ENCODE measurements at regions not wholly inside any gene's neighbourhood (a gene's known extent, or its start where the extent isn't known, plus 50 kb on each side); places are given as distances from the start of the nearest gene placed in this dataset.

GRCh38 chr3:22916933-22917332, 286.2 kb upstream of the UBE2E2 start:
- Histone ChIP-seq H3K27me3 (ENCODE audit: control insufficient read depth in 1 of 2, insufficient read depth in 2 of 2, low read length in 1 of 2) (no peaks in the 10 kb centered on the region), H3K4me1 (ENCODE audit: control insufficient read depth in 1 of 2, insufficient read depth in 2 of 2, low read length in 2 of 2) (no peaks in the 10 kb centered on the region), H3K27ac (ENCODE audit: low read depth in 1 of 2, low read length in 2 of 2) (no peak overlapping the region), H3K4me3 (ENCODE audit: low read length in 2 of 2) (no peak overlapping the region), H3K9me3 (ENCODE audit: control insufficient read depth, low read length) (no peaks in the 10 kb centered on the region), H3K36me3 (ENCODE audit: control insufficient read depth in 1 of 2, insufficient read depth in 2 of 2, low read length in 1 of 2) (no peaks in the 10 kb centered on the region)
- intact Hi-C loops (cut with DNase I), result no loop called here
- ATAC-seq (ENCODE audit: low FRiP score) (no peak), DNase-seq (no peak)
- WGBS, 2 donors, result 40 to 54% methylated on average over 2 of the region's 2 CpGs

DNA sequence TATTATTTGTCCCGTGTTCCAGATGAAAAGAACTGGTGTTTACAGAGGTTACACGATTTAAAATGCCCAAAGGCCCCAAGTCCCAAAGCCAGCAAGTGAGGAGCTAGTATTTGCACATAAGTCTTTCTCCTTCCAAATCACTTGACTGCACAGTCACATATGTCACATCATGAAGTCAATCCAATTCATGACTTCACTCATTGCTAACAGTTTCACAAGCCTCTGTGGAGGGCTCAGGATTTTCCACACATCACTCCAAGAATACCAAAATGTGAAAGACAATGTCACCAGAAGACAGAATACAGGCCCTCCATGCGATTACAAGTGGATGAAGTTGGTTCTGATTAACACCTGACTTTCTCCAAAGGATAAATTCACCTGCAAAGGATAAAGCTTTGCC, 283.1 kb upstream of the UBE2E2 start:
- H3K36me3 ChIP-seq (ENCODE audit: control insufficient read depth in 1 of 2, insufficient read depth in 2 of 2, low read length in 1 of 2), result no peaks in the 10 kb centered on the region
- no peaks in the 10 kb centered on the region for H3K9me3 ChIP-seq (ENCODE audit: control insufficient read depth, low read length)
- 53 to 54% methylated on average over 3 of the region's 3 CpGs for WGBS, 2 donors
- ATAC-seq (ENCODE audit: low FRiP score), result no peak
- intact Hi-C loops (cut with DNase I), result no loop called here
- no peaks in the 10 kb centered on the region for H3K4me1 ChIP-seq (ENCODE audit: control insufficient read depth in 1 of 2, insufficient read depth in 2 of 2, low read length in 2 of 2)
- DNase-seq, result no peak
- H3K27me3 ChIP-seq (ENCODE audit: control insufficient read depth in 1 of 2, insufficient read depth in 2 of 2, low read length in 1 of 2), result no peaks in the 10 kb centered on the region
- H3K27ac ChIP-seq (ENCODE audit: low read depth in 1 of 2, low read length in 2 of 2), result no peak overlapping the region
- no peak overlapping the region for H3K4me3 ChIP-seq (ENCODE audit: low read length in 2 of 2)

GRCh38 chr3:22922317-22922716, 280.8 kb upstream of the UBE2E2 start:
- no peaks in the 10 kb centered on the region for H3K9me3 ChIP-seq (ENCODE audit: control insufficient read depth, low read length)
- 50 to 60% methylated on average over 3 of the region's 3 CpGs for WGBS, 2 donors
- H3K27me3 ChIP-seq (ENCODE audit: control insufficient read depth in 1 of 2, insufficient read depth in 2 of 2, low read length in 1 of 2), result no peaks in the 10 kb centered on the region
- H3K4me1 ChIP-seq (ENCODE audit: control insufficient read depth in 1 of 2, insufficient read depth in 2 of 2, low read length in 2 of 2), result no peaks in the 10 kb centered on the region
- H3K4me3 ChIP-seq (ENCODE audit: low read length in 2 of 2), result no peak overlapping the region
- H3K36me3 ChIP-seq (ENCODE audit: control insufficient read depth in 1 of 2, insufficient read depth in 2 of 2, low read length in 1 of 2), result no peaks in the 10 kb centered on the region
- intact Hi-C loops (cut with DNase I), result no loop called here
- no peak overlapping the region for H3K27ac ChIP-seq (ENCODE audit: low read depth in 1 of 2, low read length in 2 of 2)
- ATAC-seq (ENCODE audit: low FRiP score) (no peak), DNase-seq (no peak)

DNA sequence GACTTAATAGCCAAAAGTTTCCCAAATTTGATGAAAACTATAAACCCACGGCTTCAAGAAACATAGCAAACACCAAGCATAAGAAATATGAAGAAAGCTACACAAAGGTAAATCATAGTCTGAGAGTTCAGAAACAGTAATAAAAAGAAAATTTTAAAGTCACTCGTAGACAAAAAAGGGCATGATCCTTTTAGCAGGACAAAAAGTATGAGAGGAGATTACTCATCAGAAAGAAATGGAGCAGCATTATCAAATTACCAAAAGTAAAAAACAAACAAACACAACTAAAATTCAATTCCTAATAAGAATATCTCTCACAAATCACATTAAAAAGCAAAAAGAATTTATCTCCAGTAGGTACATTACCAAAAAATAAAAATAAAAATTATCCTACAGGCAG, 279.4 kb upstream of the UBE2E2 start:
- 74 to 77% methylated on average over 2 of the region's 2 CpGs for WGBS, 2 donors
- intact Hi-C loops (cut with DNase I), result no loop called here
- no peak overlapping the region for H3K4me3 ChIP-seq (ENCODE audit: low read length in 2 of 2)
- H3K4me1 ChIP-seq (ENCODE audit: control insufficient read depth in 1 of 2, insufficient read depth in 2 of 2, low read length in 2 of 2), result no peaks in the 10 kb centered on the region
- ATAC-seq (ENCODE audit: low FRiP score), result no peak
- DNase-seq, result no peak
- no peaks in the 10 kb centered on the region for H3K9me3 ChIP-seq (ENCODE audit: control insufficient read depth, low read length)
- H3K36me3 ChIP-seq (ENCODE audit: control insufficient read depth in 1 of 2, insufficient read depth in 2 of 2, low read length in 1 of 2), result no peaks in the 10 kb centered on the region
- no peaks in the 10 kb centered on the region for H3K27me3 ChIP-seq (ENCODE audit: control insufficient read depth in 1 of 2, insufficient read depth in 2 of 2, low read length in 1 of 2)
- no peak overlapping the region for H3K27ac ChIP-seq (ENCODE audit: low read depth in 1 of 2, low read length in 2 of 2)

DNA sequence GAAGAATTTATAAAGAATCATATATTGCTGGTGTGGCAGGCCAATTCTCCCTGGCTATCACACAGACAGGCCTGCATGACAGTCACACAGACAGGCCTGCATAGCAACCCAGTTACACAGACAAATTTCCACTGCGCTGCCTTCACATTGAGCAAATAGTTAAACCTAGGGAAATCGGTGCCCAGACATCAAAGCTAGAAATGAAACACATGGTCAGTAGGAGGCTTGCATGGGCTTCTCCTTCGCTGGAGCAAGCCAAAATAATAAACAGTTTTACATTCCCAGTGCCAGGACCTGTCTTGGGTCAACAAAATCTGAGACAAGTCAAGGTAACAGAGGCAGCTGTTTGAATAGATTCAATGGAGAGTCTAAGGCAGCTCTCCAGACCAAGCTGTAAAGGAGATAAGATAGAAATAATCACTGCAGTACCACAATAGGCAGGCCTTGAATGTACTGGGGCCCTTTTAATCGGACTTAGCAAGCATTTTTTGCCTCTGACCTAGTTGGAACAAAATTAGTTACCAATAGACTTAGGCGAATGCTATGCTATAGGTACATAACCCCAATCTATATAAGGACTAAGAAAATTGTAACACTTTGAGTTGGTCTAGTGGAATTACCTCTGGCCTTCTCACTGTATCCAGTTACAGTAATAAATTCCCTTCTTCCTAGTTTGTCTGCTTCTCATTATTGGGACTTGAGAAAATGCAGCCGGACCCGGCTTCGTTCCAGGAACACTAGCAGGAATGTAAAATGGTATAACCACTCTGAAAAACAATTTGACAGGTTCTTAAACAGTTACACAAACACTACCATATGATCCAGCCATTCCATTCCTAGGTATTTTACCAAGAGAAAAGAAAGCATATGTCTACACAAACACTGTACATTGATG, 274.7 kb upstream of the UBE2E2 start:
- H3K9me3 ChIP-seq (ENCODE audit: control insufficient read depth, low read length), result no peaks in the 10 kb centered on the region
- H3K4me1 ChIP-seq (ENCODE audit: control insufficient read depth in 1 of 2, insufficient read depth in 2 of 2, low read length in 2 of 2), result no peaks in the 10 kb centered on the region
- intact Hi-C loops (cut with DNase I), result no loop called here
- H3K27ac ChIP-seq (ENCODE audit: low read depth in 1 of 2, low read length in 2 of 2), result no peak overlapping the region
- no peak overlapping the region for H3K4me3 ChIP-seq (ENCODE audit: low read length in 2 of 2)
- no peak for ATAC-seq (ENCODE audit: low FRiP score)
- 55 to 62% methylated on average over 8 of the region's 8 CpGs for WGBS, 2 donors
- no peaks in the 10 kb centered on the region for H3K27me3 ChIP-seq (ENCODE audit: control insufficient read depth in 1 of 2, insufficient read depth in 2 of 2, low read length in 1 of 2)
- no peak for DNase-seq
- H3K36me3 ChIP-seq (ENCODE audit: control insufficient read depth in 1 of 2, insufficient read depth in 2 of 2, low read length in 1 of 2), result no peaks in the 10 kb centered on the region

GRCh38 chr3:22933051-22933840, 269.9 kb upstream of the UBE2E2 start:
- Histone ChIP-seq H3K4me1 (ENCODE audit: control insufficient read depth in 1 of 2, insufficient read depth in 2 of 2, low read length in 2 of 2) (no peaks in the 10 kb centered on the region), H3K27me3 (ENCODE audit: control insufficient read depth in 1 of 2, insufficient read depth in 2 of 2, low read length in 1 of 2) (no peaks in the 10 kb centered on the region), H3K9me3 (ENCODE audit: control insufficient read depth, low read length) (no peaks in the 10 kb centered on the region), H3K4me3 (ENCODE audit: low read length in 2 of 2) (no peak overlapping the region), H3K36me3 (ENCODE audit: control insufficient read depth in 1 of 2, insufficient read depth in 2 of 2, low read length in 1 of 2) (no peaks in the 10 kb centered on the region), H3K27ac (ENCODE audit: low read depth in 1 of 2, low read length in 2 of 2) (no peak overlapping the region)
- intact Hi-C loops (cut with DNase I), result no loop called here
- DNase-seq (no peak), ATAC-seq (ENCODE audit: low FRiP score) (no peak)
- WGBS, 2 donors, result 73 to 78% methylated on average over 5 of the region's 5 CpGs

GRCh38 chr3:22933841-22934116, 269.3 kb upstream of the UBE2E2 start:
- intact Hi-C loops (cut with DNase I), result no loop called here
- no peak for ATAC-seq (ENCODE audit: low FRiP score)
- DNase-seq, result no peak
- Histone ChIP-seq H3K9me3 (ENCODE audit: control insufficient read depth, low read length) (no peaks in the 10 kb centered on the region), H3K4me1 (ENCODE audit: control insufficient read depth in 1 of 2, insufficient read depth in 2 of 2, low read length in 2 of 2) (no peaks in the 10 kb centered on the region), H3K27me3 (ENCODE audit: control insufficient read depth in 1 of 2, insufficient read depth in 2 of 2, low read length in 1 of 2) (no peaks in the 10 kb centered on the region), H3K4me3 (ENCODE audit: low read length in 2 of 2) (no peak overlapping the region), H3K36me3 (ENCODE audit: control insufficient read depth in 1 of 2, insufficient read depth in 2 of 2, low read length in 1 of 2) (no peaks in the 10 kb centered on the region), H3K27ac (ENCODE audit: low read depth in 1 of 2, low read length in 2 of 2) (no peak overlapping the region)

DNA sequence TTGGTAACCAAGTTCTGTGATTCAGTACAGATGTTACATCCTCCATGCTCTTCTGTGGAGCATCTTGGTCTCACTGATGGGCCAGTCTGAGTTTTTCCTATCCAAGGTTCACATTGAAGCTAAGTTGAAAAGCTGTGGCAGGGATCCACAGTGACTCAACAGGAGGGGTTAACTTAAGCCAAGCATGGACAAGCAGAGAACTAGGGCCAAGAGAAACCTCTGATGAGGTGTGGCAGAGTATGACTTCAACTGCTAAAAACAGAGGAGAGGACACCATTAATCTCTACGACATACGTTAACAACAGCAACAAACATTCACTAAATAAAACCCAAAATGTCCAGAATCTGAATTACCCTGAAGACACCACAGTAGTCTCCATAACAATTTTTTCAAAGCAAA, 268.1 kb upstream of the UBE2E2 start:
- H3K36me3 ChIP-seq (ENCODE audit: control insufficient read depth in 1 of 2, insufficient read depth in 2 of 2, low read length in 1 of 2), result no peaks in the 10 kb centered on the region
- ATAC-seq (ENCODE audit: low FRiP score), result no peak
- H3K27me3 ChIP-seq (ENCODE audit: control insufficient read depth in 1 of 2, insufficient read depth in 2 of 2, low read length in 1 of 2), result no peaks in the 10 kb centered on the region
- intact Hi-C loops (cut with DNase I), result no loop called here
- no peak overlapping the region for H3K4me3 ChIP-seq (ENCODE audit: low read length in 2 of 2)
- no peak for DNase-seq
- no peaks in the 10 kb centered on the region for H3K9me3 ChIP-seq (ENCODE audit: control insufficient read depth, low read length)
- no peak overlapping the region for H3K27ac ChIP-seq (ENCODE audit: low read depth in 1 of 2, low read length in 2 of 2)
- H3K4me1 ChIP-seq (ENCODE audit: control insufficient read depth in 1 of 2, insufficient read depth in 2 of 2, low read length in 2 of 2), result no peaks in the 10 kb centered on the region
- WGBS, 2 donors, result 34 to 58% methylated on average over 2 of the region's 2 CpGs

GRCh38 chr3:22937536-22937935, 265.6 kb upstream of the UBE2E2 start:
- DNase-seq (no peak), ATAC-seq (ENCODE audit: low FRiP score) (no peak)
- H3K9me3 ChIP-seq (ENCODE audit: control insufficient read depth, low read length), result no peaks in the 10 kb centered on the region
- no peak overlapping the region for H3K27ac ChIP-seq (ENCODE audit: low read depth in 1 of 2, low read length in 2 of 2)
- H3K36me3 ChIP-seq (ENCODE audit: control insufficient read depth in 1 of 2, insufficient read depth in 2 of 2, low read length in 1 of 2), result no peaks in the 10 kb centered on the region
- no peak overlapping the region for H3K4me3 ChIP-seq (ENCODE audit: low read length in 2 of 2)
- no peaks in the 10 kb centered on the region for H3K27me3 ChIP-seq (ENCODE audit: control insufficient read depth in 1 of 2, insufficient read depth in 2 of 2, low read length in 1 of 2)
- intact Hi-C loops (cut with DNase I), result no loop called here
- H3K4me1 ChIP-seq (ENCODE audit: control insufficient read depth in 1 of 2, insufficient read depth in 2 of 2, low read length in 2 of 2), result no peaks in the 10 kb centered on the region

Data from aorta (tissue), 5 donors.